ENCODE measurements at regions not wholly inside any gene's neighbourhood (a gene's known extent, or its start where the extent isn't known, plus 50 kb on each side); places are given as distances from the start of the nearest gene placed in this dataset.

DNA sequence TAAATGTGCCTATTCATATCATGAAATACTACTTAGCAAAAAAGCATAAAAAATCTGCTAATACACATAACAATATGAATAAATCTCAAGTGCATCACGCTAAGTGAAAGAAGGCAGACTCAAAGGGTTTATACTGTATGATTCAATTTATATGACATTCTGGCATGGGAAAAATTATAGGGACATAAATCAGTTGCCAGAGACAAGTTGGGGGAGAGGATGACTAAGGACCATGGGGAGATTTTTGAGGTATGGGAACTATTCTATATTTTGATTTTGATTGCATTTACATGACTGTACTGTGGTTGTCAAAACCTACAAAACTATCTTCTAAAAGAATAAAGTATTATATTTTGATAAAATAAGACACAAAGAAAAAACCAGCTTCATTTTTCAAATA, 650.3 kb upstream of the NR5A2 start:
- DNase-seq (ENCODE audit: extremely low read depth, low read depth): no peak

DNA sequence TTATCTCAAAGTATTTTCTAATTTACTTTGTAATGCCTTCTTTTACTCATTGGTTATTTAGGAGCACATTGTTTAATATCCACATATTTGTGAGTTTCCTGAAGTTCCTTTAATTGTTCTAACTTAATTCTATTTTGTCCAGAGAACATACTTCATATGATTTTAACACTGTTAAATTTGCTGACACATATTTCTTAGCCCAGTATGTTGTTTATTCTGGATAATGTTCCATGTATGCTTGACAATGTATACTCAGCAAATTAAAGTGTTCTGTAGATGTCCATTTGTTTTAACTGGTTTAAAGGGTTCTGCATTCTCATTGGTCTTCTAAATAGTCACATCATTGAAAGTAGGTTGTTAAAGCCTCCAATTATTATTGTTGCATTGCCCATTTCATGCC, 643.7 kb upstream of the NR5A2 start:
- no peak for DNase-seq (ENCODE audit: extremely low read depth, low read depth)

DNA sequence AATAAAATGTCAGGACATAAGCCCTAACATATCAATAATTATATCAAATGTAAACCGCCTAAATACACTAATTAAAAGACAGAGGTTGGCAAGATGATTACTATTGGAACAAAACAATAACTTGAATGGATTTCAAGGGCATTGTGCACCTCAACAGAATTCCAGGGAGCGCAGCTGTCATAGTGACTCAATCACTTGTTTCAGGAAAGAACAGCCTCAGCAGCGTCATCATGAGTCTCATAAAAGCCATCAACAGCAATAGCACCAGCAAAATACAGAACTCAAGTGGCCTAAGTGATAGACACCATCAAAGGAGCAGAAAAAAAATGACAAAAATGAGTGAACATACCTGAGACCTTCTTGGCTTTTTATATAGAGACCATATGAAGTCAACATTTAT, 632.7 kb upstream of the NR5A2 start:
- peak; percentile 7 for DNase-seq (ENCODE audit: extremely low read depth, low read depth)

DNA sequence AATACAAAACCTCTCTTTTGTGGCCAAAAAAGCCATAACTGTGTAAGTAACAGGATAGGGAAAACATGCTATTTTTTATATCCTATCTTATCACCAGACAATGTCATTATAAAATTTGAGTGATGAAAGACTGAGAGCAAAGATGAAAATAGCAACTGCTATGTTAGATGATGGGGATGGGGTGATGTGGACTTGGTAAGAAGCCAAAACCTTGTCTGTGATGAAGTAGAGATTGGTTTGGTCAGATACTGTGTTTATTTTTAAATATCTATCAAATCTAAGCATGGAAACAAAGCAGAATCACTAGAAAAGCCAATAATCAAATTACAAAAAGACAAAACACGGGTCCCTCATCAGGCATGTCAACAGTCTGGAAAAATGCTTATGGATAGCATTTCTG, 631.1 kb upstream of the NR5A2 start:
- no peak for DNase-seq (ENCODE audit: extremely low read depth, low read depth)

DNA sequence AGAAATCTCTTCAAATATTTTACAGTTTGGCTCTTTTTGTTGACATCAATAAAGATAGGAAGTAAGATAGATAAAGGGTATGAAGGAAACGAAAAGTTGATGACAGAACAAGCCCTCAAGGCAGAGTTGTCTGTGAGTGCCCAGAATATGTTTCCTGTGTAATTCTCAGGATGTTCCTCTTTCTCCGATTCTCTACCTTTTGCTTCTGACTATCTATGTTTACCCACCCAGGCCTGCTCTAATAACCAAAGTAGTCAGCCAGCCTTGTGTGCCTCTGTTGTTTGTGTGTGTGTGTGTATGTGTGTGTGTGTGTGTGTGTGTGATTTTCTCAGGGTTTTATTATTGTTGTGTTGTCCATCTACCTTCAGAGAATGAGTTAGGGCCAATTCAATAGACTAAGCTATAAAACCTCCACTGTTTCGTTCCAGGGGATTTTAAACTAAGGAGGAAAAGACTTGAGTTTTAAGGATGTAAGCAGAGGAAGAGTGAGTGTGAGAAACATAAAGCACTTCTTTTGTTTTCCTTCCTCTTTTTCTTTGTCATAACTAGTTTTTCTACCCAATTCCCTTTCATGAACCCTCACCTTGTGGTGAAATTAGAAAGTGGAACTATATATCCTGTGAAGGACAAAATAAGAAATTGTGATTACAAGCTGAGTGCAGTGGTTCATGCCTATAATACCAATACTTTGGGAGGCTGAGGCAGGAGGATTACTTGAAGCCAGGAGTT, 627.4 kb upstream of the NR5A2 start:
- no peak for DNase-seq (ENCODE audit: extremely low read depth, low read depth)

DNA sequence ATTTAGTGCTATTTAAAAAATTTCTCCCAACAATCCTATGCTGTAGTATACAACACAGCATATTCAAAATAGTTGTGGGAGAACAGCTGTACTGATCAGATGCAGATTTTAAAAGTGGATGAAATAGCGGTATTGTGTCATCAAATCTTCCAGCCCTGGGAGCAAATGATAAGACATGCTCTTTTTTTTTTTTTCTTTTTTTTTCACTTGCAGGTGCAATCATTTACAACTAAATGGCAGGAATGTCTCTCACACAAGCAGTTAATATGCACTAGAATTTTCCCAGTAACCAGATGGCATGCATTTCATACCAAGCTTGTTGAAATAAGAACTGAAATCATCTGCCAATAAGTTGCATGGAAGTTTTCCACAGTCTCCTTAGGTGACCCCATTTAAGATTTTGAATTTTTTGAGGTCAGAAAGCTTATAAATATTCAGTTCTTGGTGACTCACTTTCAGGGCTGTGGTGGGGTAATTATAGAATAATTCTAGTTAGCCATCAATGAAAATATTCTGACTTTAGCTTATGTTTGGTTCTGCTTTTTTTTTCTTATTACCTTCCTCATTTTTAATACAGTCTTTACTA, 623.9 kb upstream of the NR5A2 start:
- DNase-seq (ENCODE audit: extremely low read depth, low read depth): no peak

DNA sequence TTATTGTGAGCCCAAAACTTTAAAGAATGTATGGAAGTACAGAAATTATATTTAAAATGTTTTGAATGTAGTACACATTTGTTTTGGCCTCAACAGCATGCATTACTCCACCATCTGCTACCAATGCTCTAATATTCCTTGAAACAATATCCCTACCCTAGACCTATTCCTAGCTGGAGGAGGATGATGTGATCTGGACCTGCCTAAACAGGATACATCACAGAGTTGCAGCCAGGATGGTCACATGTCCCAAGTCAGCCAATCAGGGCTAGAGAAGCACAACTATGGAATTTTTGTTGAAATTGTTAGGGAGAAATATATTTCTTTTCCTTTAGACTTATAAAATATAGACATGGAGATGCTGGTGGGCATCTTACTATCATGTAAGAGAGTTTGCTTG, 623.3 kb upstream of the NR5A2 start:
- no peak for DNase-seq (ENCODE audit: extremely low read depth, low read depth)

DNA sequence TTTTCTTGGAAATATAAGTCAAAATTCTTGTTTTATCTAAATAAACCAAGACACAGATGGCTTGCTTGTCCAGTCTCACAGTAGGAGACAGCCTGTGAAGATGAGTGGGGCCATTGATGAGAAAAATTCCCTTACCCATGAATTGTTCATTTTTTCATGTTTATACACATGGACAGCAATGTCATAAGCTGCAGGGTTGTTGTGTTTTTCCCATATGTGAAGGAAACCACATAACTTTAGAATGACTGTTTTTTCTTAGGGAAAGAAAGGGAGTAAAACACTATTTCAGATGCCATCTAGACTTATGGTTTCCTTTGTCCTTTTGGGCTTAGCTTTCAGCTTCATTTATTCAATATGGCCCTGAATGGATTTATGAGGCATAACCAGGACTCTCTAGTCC, 622.5 kb upstream of the NR5A2 start:
- DNase-seq (ENCODE audit: extremely low read depth, low read depth): no peak

DNA sequence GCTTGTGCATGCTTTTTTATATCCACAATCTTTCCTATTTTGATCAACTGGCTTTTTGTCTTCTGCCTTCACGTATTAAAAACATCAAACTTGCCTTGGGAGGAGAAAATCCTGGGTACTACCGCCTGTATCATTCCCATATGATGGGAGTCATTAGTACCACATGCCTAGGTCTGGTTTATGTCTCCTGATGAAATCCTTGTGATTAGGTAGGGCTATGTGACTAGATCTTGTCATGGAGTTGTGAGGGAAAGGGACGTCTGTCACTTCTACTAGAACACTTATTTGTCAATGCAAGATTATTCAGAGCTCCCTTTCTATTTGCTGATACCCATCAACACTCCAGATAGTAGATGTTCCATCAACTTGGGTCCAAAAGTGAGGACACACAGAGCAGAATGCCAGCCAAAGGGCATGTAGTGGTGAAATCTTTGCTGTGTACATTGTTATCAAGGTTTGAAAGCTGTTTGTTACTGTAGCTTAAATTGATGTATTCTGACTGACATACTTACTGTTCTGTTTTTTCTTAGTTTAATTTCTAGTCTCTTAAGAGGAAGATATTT, 621.8 kb upstream of the NR5A2 start:
- no peak for DNase-seq (ENCODE audit: extremely low read depth, low read depth)

DNA sequence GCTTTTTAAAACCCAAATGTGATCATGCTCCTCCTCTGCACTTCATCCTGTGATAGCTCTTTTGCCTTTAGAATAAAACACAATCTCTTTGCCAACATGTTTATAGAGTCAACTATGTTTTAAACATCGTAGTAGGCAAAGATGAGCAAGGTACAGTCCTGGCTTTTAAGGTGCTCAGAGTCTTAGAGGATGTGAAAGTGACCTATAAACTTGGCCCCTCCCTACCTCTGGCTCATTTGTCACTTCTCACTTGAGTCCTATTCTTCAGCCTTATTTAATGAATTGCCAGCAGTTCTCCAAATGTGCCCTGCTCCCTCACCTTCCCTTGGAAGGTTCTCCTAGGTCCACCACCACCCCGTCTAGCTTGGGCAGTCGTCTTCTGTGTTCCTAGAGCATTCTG, 617.0 kb upstream of the NR5A2 start:
- DNase-seq (ENCODE audit: extremely low read depth, low read depth): no peak

DNA sequence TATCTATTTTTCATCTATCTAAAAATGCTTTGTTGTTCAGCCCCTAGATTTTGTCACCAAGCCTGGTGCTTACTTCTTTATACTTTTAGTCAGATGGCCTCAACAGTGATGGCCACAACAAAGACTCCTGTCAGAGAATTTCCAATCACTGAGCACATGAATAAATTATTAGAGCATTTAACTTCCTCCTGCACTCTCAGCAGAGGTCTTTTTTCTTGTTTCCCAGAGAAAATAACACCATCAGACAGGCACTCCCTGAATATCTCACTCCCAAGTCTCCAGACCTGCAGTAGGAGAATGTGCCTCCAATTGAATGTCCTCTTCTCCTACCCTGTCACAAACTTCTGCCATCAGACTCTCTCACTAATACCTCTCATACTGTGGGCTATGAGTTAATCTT, 616.0 kb upstream of the NR5A2 start:
- no peak for DNase-seq (ENCODE audit: extremely low read depth, low read depth)

DNA sequence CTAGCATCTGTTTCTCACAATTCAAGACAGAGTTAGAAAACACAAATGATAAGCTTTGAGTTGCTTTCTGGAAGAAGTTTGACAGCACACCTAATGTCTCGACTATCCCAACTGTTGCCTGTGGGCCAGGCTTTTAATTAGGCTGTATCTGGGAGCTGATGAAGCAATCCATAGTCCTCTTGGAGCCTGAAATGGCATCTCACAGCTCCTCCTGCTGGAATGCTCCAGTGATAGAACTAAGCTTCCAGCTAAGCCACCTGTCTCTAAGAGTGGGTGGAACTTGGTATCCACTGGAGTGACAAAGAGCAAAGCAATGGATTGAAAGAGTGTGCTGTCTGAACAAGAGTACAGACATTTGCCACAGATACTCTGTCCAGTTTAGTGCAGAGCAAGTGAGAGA, 605.3 kb upstream of the NR5A2 start:
- DNase-seq (ENCODE audit: extremely low read depth, low read depth): peak; percentile 3

DNA sequence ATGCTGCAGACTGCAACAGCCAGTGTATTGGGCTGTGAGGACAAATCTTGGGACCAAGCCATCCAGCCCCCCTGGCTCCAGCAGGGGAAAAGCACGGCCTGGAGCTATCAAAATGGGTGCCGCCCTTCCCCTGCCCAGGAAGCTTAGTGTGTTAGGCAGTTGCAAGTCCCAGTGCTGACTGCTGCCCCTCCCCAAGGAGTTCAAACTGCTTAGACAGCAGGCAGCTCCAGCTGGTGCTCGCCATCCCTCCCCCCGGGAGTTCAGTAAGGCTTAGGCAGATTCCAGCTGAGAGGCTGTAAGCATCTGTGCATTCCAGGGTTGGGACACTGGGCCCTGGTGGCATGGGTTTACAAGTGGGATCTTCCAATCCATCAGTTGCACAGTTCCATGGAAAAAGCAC, 579.6 kb upstream of the NR5A2 start:
- DNase-seq (ENCODE audit: extremely low read depth, low read depth): no peak

DNA sequence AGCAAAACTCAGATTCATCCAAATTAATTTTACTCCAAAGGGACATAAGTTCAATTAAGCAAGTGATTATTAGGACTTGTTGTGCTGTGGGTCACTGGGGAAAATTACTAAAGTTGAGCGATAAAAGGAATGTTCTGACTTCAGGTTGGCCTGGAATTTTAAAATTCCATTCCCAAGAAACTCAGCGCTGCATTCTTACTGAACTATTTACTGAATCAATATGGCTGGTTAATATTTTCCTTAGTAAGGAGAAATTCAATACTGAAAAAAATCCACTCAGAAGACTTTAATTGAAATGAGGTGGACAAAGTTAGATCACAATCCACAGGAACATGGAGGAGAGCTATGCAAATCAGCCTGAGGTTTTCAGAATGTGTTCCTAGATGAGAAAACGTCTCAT, 578.9 kb upstream of the NR5A2 start:
- DNase-seq (ENCODE audit: extremely low read depth, low read depth): no peak

DNA sequence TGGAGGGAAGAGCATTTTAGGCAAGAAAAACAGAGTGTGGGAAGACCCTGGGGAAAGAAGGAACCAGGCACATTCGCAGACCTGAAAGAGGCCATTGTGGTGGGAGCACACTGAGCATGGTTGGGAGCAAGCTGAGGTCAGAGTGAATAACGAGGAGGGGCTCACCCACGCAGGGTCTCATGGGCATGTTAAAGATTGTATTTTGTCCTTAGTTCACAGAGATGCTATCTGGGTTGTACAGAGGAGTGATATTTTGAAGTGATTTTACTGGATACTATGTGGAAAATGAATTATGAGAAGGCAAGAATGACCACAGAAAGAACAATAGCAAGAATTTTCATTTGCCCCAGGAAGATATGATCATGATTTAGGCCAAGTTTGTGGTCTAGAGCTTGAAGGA, 578.3 kb upstream of the NR5A2 start:
- DNase-seq (ENCODE audit: extremely low read depth, low read depth): no peak

DNA sequence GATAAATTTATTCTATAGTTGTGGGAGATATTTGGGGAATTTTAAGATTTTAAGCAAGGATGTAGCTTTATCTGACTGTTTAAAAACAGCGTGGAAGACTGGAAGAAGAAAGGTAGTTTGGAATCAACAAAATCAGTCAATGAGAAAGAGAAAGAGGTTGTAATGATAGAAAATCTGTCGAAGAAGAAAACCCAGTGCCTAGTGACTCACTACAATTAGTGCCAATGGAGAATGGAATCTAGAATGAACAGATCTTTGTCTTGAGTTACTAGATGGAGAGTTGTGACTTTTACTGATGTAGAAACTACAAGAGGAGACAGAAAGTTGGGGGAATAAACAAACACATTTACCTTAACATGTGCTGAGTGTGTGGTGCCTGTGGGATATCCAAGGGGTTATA, 577.8 kb upstream of the NR5A2 start:
- no peak for DNase-seq (ENCODE audit: extremely low read depth, low read depth)

DNA sequence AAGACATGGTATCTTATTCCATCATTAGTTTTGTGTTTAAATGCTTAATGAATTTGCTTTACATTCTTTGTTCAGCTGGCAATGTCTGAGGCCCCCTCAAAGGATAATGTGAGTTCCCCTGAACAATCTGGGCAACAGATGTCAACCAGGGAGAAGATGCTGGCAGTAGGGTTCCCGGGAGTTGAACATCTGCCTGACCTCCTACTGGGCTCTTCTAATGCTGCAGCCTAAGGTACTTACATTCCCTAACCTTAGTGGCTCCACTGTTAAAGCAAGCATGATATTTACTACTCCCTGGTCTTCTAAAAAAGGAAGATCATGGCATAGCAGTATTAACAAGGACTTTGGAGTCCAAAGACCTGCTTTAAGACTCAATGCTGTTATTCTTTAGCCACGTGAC, 574.9 kb upstream of the NR5A2 start:
- no peak for DNase-seq (ENCODE audit: extremely low read depth, low read depth)

DNA sequence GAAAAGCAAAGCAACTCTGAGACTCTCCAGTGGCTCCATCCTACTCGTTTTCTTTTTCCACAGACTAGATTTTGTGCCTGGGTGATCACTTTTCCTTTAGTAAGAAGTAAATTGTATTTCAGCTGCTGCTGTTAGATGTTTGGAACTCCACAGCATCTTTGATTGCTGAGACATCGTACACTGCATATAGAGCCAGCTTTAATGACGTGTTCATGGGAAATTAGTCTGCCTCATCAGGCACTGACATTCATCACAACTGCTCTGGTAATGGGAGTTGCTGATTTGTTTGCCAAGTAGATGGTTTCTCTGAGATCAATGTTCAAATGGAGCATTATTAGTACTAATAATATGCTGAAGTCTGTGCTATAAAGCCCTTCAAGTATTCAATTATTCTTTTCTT, 573.8 kb upstream of the NR5A2 start:
- DNase-seq (ENCODE audit: extremely low read depth, low read depth): no peak

DNA sequence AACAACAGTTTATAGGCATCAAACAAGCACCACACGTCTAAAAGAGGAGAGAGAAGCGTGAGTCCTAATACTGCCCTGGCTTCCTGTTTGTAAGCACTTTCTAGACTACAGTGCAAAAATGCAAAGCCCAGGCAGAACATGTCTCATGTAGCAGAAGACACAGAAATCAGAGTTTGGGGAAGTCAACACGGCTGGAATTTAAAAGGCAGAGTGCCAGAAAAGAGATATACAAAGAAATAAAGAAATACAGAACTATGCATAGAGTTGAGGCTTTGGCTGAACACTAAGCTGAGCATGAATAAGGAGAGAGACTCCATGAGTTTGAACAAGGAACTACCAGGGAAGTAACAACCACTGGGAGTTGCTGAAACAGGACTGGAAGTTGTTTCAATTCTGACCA, 566.6 kb upstream of the NR5A2 start:
- no peak for DNase-seq (ENCODE audit: extremely low read depth, low read depth)

DNA sequence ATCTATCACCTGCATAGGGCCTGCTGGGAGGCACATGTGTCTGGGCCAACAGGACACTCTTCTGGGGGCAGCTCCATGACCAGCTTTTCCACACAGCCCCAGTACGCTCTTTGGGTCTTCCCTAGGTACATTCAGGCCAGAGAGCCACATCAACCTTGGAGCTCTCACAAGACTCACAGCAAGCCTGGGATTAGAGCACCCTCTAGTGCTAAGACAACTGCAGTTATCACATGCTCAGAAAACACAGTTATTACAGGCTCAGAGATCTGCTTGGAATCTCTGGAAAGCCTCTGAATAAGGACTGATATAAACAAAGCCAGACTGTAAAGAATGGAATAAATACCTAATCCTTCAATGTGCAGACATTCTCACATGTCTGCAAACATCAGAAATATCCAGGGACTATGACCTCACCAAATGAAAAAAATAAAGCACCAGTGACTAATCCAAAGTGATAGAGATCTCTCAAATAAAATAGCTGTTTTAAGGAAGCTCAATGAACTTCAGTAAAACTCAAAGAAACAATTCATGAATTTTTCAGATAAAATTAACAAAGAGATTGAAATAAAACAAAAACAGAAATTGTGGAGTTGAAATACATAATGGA, 563.9 kb upstream of the NR5A2 start:
- peak; percentile 71 for DNase-seq (ENCODE audit: extremely low read depth, low read depth)

DNA sequence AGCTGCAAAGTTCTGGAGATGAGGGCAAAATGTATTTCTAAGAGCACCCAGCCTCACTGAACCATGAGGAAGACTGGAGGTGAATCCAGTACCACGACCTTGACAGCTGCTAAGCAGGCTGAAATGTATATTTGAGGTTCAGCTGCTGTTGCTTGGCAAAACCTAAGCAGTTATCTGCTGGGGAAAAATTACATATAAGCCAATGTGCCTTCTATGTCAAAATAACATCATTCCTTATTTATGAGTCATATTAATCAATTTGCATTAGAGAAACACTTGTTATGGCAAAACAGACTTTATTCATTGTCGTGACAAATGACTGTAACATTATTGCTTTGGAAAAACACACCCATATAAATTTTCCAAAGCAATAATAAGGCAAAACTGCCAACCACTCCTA, 560.5 kb upstream of the NR5A2 start:
- DNase-seq (ENCODE audit: extremely low read depth, low read depth): no peak

DNA sequence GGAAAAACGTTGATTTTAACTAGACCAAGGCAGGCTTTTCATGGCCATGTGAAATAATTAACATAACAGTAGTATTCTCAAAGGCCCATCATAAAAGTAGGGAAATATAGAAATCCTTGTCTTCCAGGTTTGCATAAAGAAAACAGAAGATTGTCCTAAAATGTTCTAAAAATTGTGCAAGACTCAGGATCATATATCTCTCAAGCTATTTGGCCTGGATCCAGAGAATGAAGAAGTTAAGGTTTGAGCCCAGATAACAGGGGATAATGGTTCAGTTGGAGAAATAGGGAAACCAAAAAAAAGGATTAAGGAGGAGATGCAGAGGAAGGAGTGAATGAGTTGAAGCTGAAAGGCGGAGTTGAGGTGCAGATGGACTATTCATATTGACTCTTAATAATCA, 555.5 kb upstream of the NR5A2 start:
- DNase-seq (ENCODE audit: extremely low read depth, low read depth): no peak
